ENCODE measurements at regions not wholly inside any gene's neighbourhood (a gene's known extent, or its start where the extent isn't known, plus 50 kb on each side); places are given as distances from the start of the nearest gene placed in this dataset.
"Not testable (repeated sequence)": the region's sequence is repeated elsewhere in the genome, so short reads cannot be mapped to it uniquely, and the experiment has no call there.

DNA sequence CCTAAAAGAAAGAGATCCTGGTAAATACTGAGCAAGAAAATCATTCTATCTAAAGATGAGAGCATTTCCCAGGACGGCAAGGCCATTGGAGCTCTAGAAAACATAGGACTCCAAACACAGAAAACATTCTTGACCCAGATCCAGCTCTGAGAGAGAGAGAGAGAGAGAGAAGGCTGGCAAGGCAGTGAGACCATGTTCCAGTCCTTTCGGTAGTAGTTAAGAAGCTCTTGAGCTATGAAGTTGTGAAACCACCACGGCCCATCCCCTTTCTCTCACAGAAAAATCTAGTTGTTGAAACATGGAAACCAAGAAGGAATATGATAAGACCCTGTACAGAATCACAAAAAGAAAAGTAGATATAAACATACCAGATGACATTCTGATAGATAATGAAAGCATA lies 212.4 kb upstream of the NPSR1 start:
- H3K9me3 ChIP-seq (ENCODE audit: low read length): 0 out of 2 replicates have a peak, but pooled peaks cover 3% of the 10 kb centered on the region
- no peaks in the 10 kb centered on the region for H3K4me1 ChIP-seq (ENCODE audit: insufficient read depth, low read length)
- intact Hi-C loops (cut with micrococcal nuclease): no loop called here
- DNase-seq (no peak), ATAC-seq (no peak)
- H3K4me2 ChIP-seq (ENCODE audit: low read length): no peak overlapping the region
- no peak overlapping the region for H3K9ac ChIP-seq (ENCODE audit: low read length)
- H2AFZ ChIP-seq (ENCODE audit: low read length): no peak overlapping the region
- ChIA-PET POLR2A (ENCODE audit: unreplicated experiment) (no interaction called here), CTCF (no interaction called here)
- TF ChIP-seq EZH2phosphoT487 (IDR thresholded peaks at IDR 0.05; ENCODE audit: borderline replicate concordance, low read length) (no peak), EZH2 (IDR thresholded peaks at IDR 0.05; ENCODE audit: low read length, unreplicated experiment) (no peak)
- TF ChIP-seq, protein P1, sequence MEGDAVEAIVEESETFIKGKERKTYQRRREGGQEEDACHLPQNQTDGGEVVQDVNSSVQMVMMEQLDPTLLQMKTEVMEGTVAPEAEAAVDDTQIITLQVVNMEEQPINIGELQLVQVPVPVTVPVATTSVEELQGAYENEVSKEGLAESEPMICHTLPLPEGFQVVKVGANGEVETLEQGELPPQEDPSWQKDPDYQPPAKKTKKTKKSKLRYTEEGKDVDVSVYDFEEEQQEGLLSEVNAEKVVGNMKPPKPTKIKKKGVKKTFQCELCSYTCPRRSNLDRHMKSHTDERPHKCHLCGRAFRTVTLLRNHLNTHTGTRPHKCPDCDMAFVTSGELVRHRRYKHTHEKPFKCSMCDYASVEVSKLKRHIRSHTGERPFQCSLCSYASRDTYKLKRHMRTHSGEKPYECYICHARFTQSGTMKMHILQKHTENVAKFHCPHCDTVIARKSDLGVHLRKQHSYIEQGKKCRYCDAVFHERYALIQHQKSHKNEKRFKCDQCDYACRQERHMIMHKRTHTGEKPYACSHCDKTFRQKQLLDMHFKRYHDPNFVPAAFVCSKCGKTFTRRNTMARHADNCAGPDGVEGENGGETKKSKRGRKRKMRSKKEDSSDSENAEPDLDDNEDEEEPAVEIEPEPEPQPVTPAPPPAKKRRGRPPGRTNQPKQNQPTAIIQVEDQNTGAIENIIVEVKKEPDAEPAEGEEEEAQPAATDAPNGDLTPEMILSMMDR (conservative IDR thresholded peaks at IDR 0.05; ENCODE audit: low read depth, low read length): no peak
- no peaks in the 10 kb centered on the region for H4K20me1 ChIP-seq (ENCODE audit: low read length)
- BruUV-seq (replicated peaks): no TSS peak
- no peaks in the 10 kb centered on the region for H3K27me3 ChIP-seq (ENCODE audit: low read length)
- H3K27ac ChIP-seq (ENCODE audit: low read length): no peak overlapping the region
- no peaks in the 10 kb centered on the region for H3K9me2 ChIP-seq (replicated peaks; ENCODE audit: low read length)
- H3K4me3 ChIP-seq (ENCODE audit: low read length): no peak overlapping the region
- no peaks in the 10 kb centered on the region for H3K79me2 ChIP-seq (ENCODE audit: low read length)
- H3F3A ChIP-seq (ENCODE audit: low read length, unreplicated experiment): no peaks in the 10 kb centered on the region
- no peaks in the 10 kb centered on the region for H3K36me3 ChIP-seq (ENCODE audit: low read depth, low read length)

DNA sequence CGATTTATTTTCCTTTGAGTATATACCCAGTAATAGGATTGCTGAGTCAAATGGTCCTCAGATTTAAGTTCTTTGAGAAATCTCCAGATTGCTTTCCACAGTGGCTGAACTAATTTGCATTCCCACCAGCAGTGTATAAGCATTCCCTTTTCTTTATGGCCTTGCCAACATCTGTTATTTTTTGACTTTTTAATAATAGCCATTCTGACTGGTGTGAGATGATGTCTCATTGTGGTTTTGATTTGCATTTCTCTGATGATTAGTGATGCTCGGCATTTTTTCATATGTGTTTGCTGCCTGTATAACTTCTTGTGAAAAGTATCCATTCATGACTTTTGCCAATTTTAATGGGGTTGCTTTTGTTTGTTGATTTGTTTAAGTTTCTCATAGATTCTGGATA lies 209.5 kb upstream of the NPSR1 start:
- ATAC-seq, CTCF ChIA-PET: not testable (repeated sequence)

DNA sequence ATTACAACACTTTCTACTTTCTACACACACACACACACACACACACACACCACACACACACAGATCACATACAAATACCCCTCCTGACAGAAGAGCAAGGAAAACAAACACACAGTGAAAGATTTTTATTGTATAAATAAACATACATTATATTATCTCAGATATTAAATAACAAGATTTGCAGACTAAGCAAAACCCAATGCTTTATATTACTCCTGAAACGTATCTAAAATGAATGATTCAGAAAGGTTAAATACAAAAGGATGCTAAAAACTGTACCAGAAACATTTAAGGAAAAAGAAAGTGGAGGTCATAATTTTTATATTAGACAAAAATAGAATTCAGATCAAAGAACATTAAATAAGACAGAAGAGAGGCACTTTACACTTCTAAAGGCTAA lies 208.3 kb upstream of the NPSR1 start:
- Histone ChIP-seq H3K4me3 (ENCODE audit: low read length) (no peak overlapping the region), H3K9ac (ENCODE audit: low read length) (no peak overlapping the region), H3K36me3 (ENCODE audit: low read depth, low read length) (no peaks in the 10 kb centered on the region), H3F3A (ENCODE audit: low read length, unreplicated experiment) (no peaks in the 10 kb centered on the region), H3K4me2 (ENCODE audit: low read length) (no peak overlapping the region), H3K27me3 (ENCODE audit: low read length) (no peaks in the 10 kb centered on the region), H4K20me1 (ENCODE audit: low read length) (no peaks in the 10 kb centered on the region), H3K9me2 (replicated peaks; ENCODE audit: low read length) (no peaks in the 10 kb centered on the region), H3K27ac (ENCODE audit: low read length) (no peak overlapping the region), H3K79me2 (ENCODE audit: low read length) (no peaks in the 10 kb centered on the region), H2AFZ (ENCODE audit: low read length) (no peak overlapping the region), H3K4me1 (ENCODE audit: insufficient read depth, low read length) (no peaks in the 10 kb centered on the region), H3K9me3 (ENCODE audit: low read length) (0 out of 2 replicates have a peak, but pooled peaks cover 3% of the 10 kb centered on the region)
- no TSS peak for BruUV-seq (replicated peaks)
- TF ChIP-seq EZH2phosphoT487 (IDR thresholded peaks at IDR 0.05; ENCODE audit: borderline replicate concordance, low read length) (no peak), EZH2 (IDR thresholded peaks at IDR 0.05; ENCODE audit: low read length, unreplicated experiment) (no peak)
- TF ChIP-seq, protein P1 (conservative IDR thresholded peaks at IDR 0.05; ENCODE audit: low read depth, low read length): no peak
- intact Hi-C loops (cut with micrococcal nuclease): no loop called here
- no peak for ATAC-seq
- DNase-seq: no peak
- ChIA-PET CTCF (no interaction called here), POLR2A (ENCODE audit: unreplicated experiment) (no interaction called here)

More for the DNA sequence above, 209.5 kb upstream of the NPSR1 start:
- H3K27ac ChIP-seq (ENCODE audit: low read length); H3K4me3 ChIP-seq (ENCODE audit: low read length); H3K36me3 ChIP-seq (ENCODE audit: low read depth, low read length); H3K9me3 ChIP-seq (ENCODE audit: low read length); H2AFZ ChIP-seq (ENCODE audit: low read length); BruUV-seq (replicated peaks); DNase-seq; H3K4me1 ChIP-seq (ENCODE audit: insufficient read depth, low read length); H3K27me3 ChIP-seq (ENCODE audit: low read length); intact Hi-C loops (cut with micrococcal nuclease); H3K79me2 ChIP-seq (ENCODE audit: low read length); H3K9me2 ChIP-seq (replicated peaks; ENCODE audit: low read length); H3K4me2 ChIP-seq (ENCODE audit: low read length); H4K20me1 ChIP-seq (ENCODE audit: low read length); H3F3A ChIP-seq (ENCODE audit: low read length, unreplicated experiment); POLR2A ChIA-PET (ENCODE audit: unreplicated experiment); H3K9ac ChIP-seq (ENCODE audit: low read length): not testable (repeated sequence)

Data from PC-3 (cell line).